Right cardiac atrium (tissue), 5 donors: ENCODE measurements at regions not wholly inside any gene's neighbourhood (a gene's known extent, or its start where the extent isn't known, plus 50 kb on each side); places are given as distances from the start of the nearest gene placed in this dataset.

Experiments used
- ATAC-seq, 2 donors: fragments of 200-7000 bp; cut with Tn5 transposase; one replicate each; pipeline versions ENCODE4 v1.8.0 to v1.9.1; 2020; ENCODE audit warnings: moderate library complexity in 2 of 2, mild to moderate bottlenecking in 1 of 2
- DNase-seq, 3 donors: peaks; one replicate each; pipeline ENCODE4 v3.0.0-alpha.2; 2020
- H3K27ac ChIP-seq: one replicate; pipeline ENCODE4 v1.5.1; 2013; ENCODE audit warnings: mild to moderate bottlenecking, low read length, control low read depth, moderate library complexity
- H3K27me3 ChIP-seq: one replicate; pipeline ENCODE4 v1.6.1; 2013; ENCODE audit not compliant: control insufficient read depth, insufficient read depth
- H3K4me1 ChIP-seq: one replicate; pipeline ENCODE4 v1.6.1; 2013; ENCODE audit warnings: low read length; ENCODE audit not compliant: control insufficient read depth, insufficient read depth
- H3K4me3 ChIP-seq: one replicate; pipeline ENCODE4 v1.5.1; 2013; ENCODE audit warnings: low read length, control low read depth
- H3K9me3 ChIP-seq: one replicate; pipeline ENCODE4 v1.6.1; 2013; ENCODE audit warnings: low read length; ENCODE audit not compliant: control insufficient read depth
- WGBS: extraction: QIAGEN DNeasy Blood & Tissue Kit; methylation state at CpG from one replicate; pipeline ENCODE4 v1.1.7; 2013; 5-methylcytosine and 5-hydroxymethylcytosine counted together
- intact Hi-C, 4 donors: fragments of 100-400 bp; cut with DNase I; formaldehyde crosslinking; loops; one replicate each; pipeline versions ENCODE4 v1.11.0 to v1.14.0; 2022 to 2023
- donor health status: healthy with polysubstance abuse.
- donor health status: DM: no; HTN: yes; CAD: no.
- donor health status: DM: no; HTN: no; CAD: no.
- donor health status: DM: no; HTN: yes; CAD: no; lungs with severe emphysema.
- donor health status: DM: yes; HTN: yes; CAD: no.

GRCh38 chr7:18081617-18082016, 54.0 kb upstream of the PRPS1L1 start:
- H3K27me3 ChIP-seq: no peaks in the 10 kb centered on the region
- H3K9me3 ChIP-seq: no peaks in the 10 kb centered on the region
- DNase-seq: no peak
- no peak overlapping the region for H3K4me3 ChIP-seq
- H3K27ac ChIP-seq: no peak overlapping the region
- no peak for ATAC-seq
- intact Hi-C loops: loop anchor here in 1 of 4 donors (10.0 kb wide), 1 partner anchor 57 kb away; the partner anchor contains the start of gene PRPS1L1
- no peaks in the 10 kb centered on the region for H3K4me1 ChIP-seq

- intact Hi-C loops: loop anchor here in 1 of 4 donors (10.0 kb wide), 1 partner anchor 57 kb away; the partner anchor contains the start of gene PRPS1L1
- no peaks in the 10 kb centered on the region for H3K27me3 ChIP-seq
- ATAC-seq (no peak), DNase-seq (no peak)
- H3K9me3 ChIP-seq: no peaks in the 10 kb centered on the region
- no peaks in the 10 kb centered on the region for H3K4me1 ChIP-seq
- no peak overlapping the region for H3K4me3 ChIP-seq
- no peak overlapping the region for H3K27ac ChIP-seq
- 97% methylated on average over 2 of the region's 2 CpGs for WGBS
These were observed 54.5 kb upstream of the PRPS1L1 start for GRCh38 chr7:18082169-18082568.

- peak; percentile 71 to 76 for ATAC-seq
- H3K27ac ChIP-seq: peak overlapping the region; percentile 27
- no peaks in the 10 kb centered on the region for H3K27me3 ChIP-seq
- H3K9me3 ChIP-seq: no peaks in the 10 kb centered on the region
- no peaks in the 10 kb centered on the region for H3K4me1 ChIP-seq
- intact Hi-C loops: loop anchor here in 1 of 4 donors (10.0 kb wide), 1 partner anchor 62 kb away; the partner anchor contains the start of gene PRPS1L1
- under 1% methylated on average over 105 of the region's 108 CpGs for WGBS
- DNase-seq: peak; percentile 47 to 74 (median 61)
- peak overlapping the region; percentile 97 for H3K4me3 ChIP-seq
These were observed 58.7 kb upstream of the PRPS1L1 start for GRCh38 chr7:18086165-18087025.

- DNase-seq: peak in 2 of 3 donors; percentile 16 to 51
- no peak overlapping the region for H3K27ac ChIP-seq
- 7% methylated on average over 38 of the region's 38 CpGs for WGBS
- H3K4me1 ChIP-seq: no peaks in the 10 kb centered on the region
- H3K9me3 ChIP-seq: no peaks in the 10 kb centered on the region
- intact Hi-C loops: loop anchor here in 1 of 4 donors (10.0 kb wide), 1 partner anchor 62 kb away; the partner anchor contains the start of gene PRPS1L1
- no peaks in the 10 kb centered on the region for H3K27me3 ChIP-seq
- peak overlapping the region; percentile 97 for H3K4me3 ChIP-seq
- peak; percentile 9 to 20 for ATAC-seq
These were observed 59.5 kb upstream of the PRPS1L1 start for GRCh38 chr7:18087026-18087686.

GRCh38 chr7:18087687-18088078, 60.0 kb upstream of the PRPS1L1 start:
- ATAC-seq (peak in 1 of 2 donors; percentile 39), DNase-seq (peak in 2 of 3 donors; percentile 19 to 48)
- Histone ChIP-seq H3K9me3 (no peaks in the 10 kb centered on the region), H3K27me3 (no peaks in the 10 kb centered on the region), H3K4me1 (no peaks in the 10 kb centered on the region), H3K4me3 (peak overlapping the region; percentile 97), H3K27ac (no peak overlapping the region)
- 39% methylated on average over 14 of the region's 14 CpGs for WGBS
- intact Hi-C loops: loop anchor here in 1 of 4 donors (10.0 kb wide), 1 partner anchor 63 kb away; the partner anchor contains the start of gene PRPS1L1

GRCh38 chr7:18096087-18096486, 68.4 kb upstream of the PRPS1L1 start:
- 70% methylated on average over 2 of the region's 2 CpGs for WGBS
- no peak overlapping the region for H3K4me3 ChIP-seq
- no peaks in the 10 kb centered on the region for H3K9me3 ChIP-seq
- no peak for ATAC-seq
- intact Hi-C loops: no loop called here
- H3K4me1 ChIP-seq: no peaks in the 10 kb centered on the region
- DNase-seq: no peak
- no peak overlapping the region for H3K27ac ChIP-seq
- no peaks in the 10 kb centered on the region for H3K27me3 ChIP-seq

- intact Hi-C loops: no loop called here
- Histone ChIP-seq H3K4me1 (no peaks in the 10 kb centered on the region), H3K4me3 (no peak overlapping the region), H3K27ac (no peak overlapping the region), H3K9me3 (no peaks in the 10 kb centered on the region), H3K27me3 (no peaks in the 10 kb centered on the region)
- ATAC-seq (no peak), DNase-seq (no peak)
- 85% methylated on average over 2 of the region's 2 CpGs for WGBS
These were observed 74.9 kb upstream of the PRPS1L1 start for GRCh38 chr7:18102576-18102975.

- H3K27me3 ChIP-seq: no peaks in the 10 kb centered on the region
- no peak overlapping the region for H3K4me3 ChIP-seq
- no peaks in the 10 kb centered on the region for H3K9me3 ChIP-seq
- H3K4me1 ChIP-seq: no peaks in the 10 kb centered on the region
- DNase-seq: peak in 1 of 3 donors; percentile 6
- no peak for ATAC-seq
- no peak overlapping the region for H3K27ac ChIP-seq
- 95% methylated on average over 15 of the region's 15 CpGs for WGBS
- intact Hi-C loops: no loop called here
These were observed 76.0 kb upstream of the PRPS1L1 start for GRCh38 chr7:18103436-18104218.

GRCh38 chr7:18109762-18110161, 82.1 kb upstream of the PRPS1L1 start:
- H3K4me3 ChIP-seq: no peak overlapping the region
- ATAC-seq (no peak), DNase-seq (no peak)
- H3K27ac ChIP-seq: no peak overlapping the region
- intact Hi-C loops: no loop called here
- no peaks in the 10 kb centered on the region for H3K27me3 ChIP-seq
- no peaks in the 10 kb centered on the region for H3K4me1 ChIP-seq
- H3K9me3 ChIP-seq: no peaks in the 10 kb centered on the region
- WGBS: 51% methylated on average over 1 of the region's 1 CpG

- no peaks in the 10 kb centered on the region for H3K9me3 ChIP-seq
- no peak overlapping the region for H3K4me3 ChIP-seq
- H3K27me3 ChIP-seq: no peaks in the 10 kb centered on the region
- DNase-seq (no peak), ATAC-seq (no peak)
- intact Hi-C loops: no loop called here
- 99% methylated on average over 1 of the region's 1 CpG for whole genome bisulfite sequencing
- no peak overlapping the region for H3K27ac ChIP-seq
- H3K4me1 ChIP-seq: no peaks in the 10 kb centered on the region
These were observed 89.0 kb upstream of the PRPS1L1 start for GRCh38 chr7:18116661-18117060.
